Activated CD4-positive, alpha-beta T cell treated with anti-CD3 and anti-CD28 coated beads, Interleukin-2, amount 50 U/mL, for 1 hour (primary cell): ENCODE measurements at regions not wholly inside any gene's neighbourhood (a gene's known extent, or its start where the extent isn't known, plus 50 kb on each side); places are given as distances from the start of the nearest gene placed in this dataset.

ENCODE experiments used
- DNase-seq: peaks from one replicate; pipeline ENCODE4 v3.0.0-alpha.2; 2020

DNA sequence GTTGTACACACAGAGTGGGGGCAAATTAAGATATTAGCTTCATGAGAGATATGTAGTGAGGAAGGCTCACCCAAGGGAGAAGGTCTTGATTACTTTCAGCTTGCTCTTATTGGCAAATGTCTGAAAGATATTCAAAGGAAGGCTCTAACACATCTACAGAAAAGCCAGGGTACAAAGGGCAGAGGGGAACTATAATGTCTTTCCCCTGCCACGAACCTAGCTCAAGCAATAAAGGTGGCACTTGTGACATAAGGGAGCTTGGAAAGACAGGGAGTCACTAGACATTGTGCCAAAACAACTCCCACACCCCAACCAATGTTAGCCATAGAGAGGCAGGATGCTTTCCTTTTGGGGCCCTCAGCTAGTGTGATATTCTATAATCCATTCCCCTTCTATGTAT is 52.2 kb upstream of the SOX9 start:
- DNase-seq: no peak

GRCh38 chr17:72069586-72070202 is 51.1 kb upstream of the SOX9 start:
- DNase-seq: no peak
